ENCODE measurements at regions not wholly inside any gene's neighbourhood (a gene's known extent, or its start where the extent isn't known, plus 50 kb on each side); places are given as distances from the start of the nearest gene placed in this dataset.
"Not testable (repeated sequence)": the region's sequence is repeated elsewhere in the genome, so short reads cannot be mapped to it uniquely, and the experiment has no call there.

- no peaks in the 10 kb centered on the region for H4K20me1 ChIP-seq (ENCODE audit: insufficient read depth, low read length)
- H3K9me3 ChIP-seq (ENCODE audit: low read length), result peaks cover 3% of the 10 kb centered on the region; the same call in 1 of the 2 replicates
- FAIRE-seq, result no peak
- H3K79me2 ChIP-seq (ENCODE audit: insufficient read depth, low read length), result no peaks in the 10 kb centered on the region
- no peak overlapping the region for H3K4me3 ChIP-seq (replicated peaks in 1 of 3; ENCODE audit: insufficient read depth in 1 of 3, low read depth in 2 of 3, low read length in 3 of 3)
- in situ Hi-C loops (cut with HindIII; ENCODE audit: extremely low pct_ligation_motif_present, low pct_unique_long_range_greater_than_20kb), result no loop called here
- no peak overlapping the region for H3K4me2 ChIP-seq (ENCODE audit: low read depth, low read length)
- no peak overlapping the region for H2AFZ ChIP-seq (ENCODE audit: low read length)
- CTCF ChIA-PET (ENCODE audit: low intra/inter-chr PET ratio, low total read pairs), result no interaction called here
- peak; percentile 92 for TF ChIP-seq ZNF317 (CRISPR knock-in tag; IDR thresholded peaks at IDR 0.05)
- no peak for TF ChIP-seq MED1 (CRISPR knock-in tag; IDR thresholded peaks at IDR 0.05)
- DNase-seq (ENCODE audit: low spot score), result no peak
- POLR2A ChIA-PET, result no interaction called here
- H3K9ac ChIP-seq (ENCODE audit: insufficient read depth, low read depth, low read length), result no peak overlapping the region
- H3K36me3 ChIP-seq (replicated peaks in 1 of 2; ENCODE audit: control insufficient read depth in 1 of 2, insufficient read depth in 2 of 2, low read length in 2 of 2), result no peaks in the 10 kb centered on the region
- 2% methylated on average over 1 of the region's 1 CpG for WGBS (ENCODE audit: low lambda C conversion rate)
- no peak overlapping the region for H3K27ac ChIP-seq (ENCODE audit: extremely low read length, insufficient read depth, low read length)
- H3K27me3 ChIP-seq (ENCODE audit: control insufficient read depth in 1 of 2, insufficient read depth in 2 of 2, low read length in 2 of 2), result no peaks in the 10 kb centered on the region
- H3K4me1 ChIP-seq (ENCODE audit: insufficient read depth, low read length), result no peaks in the 10 kb centered on the region
- no TSS peak for BruUV-seq (replicated peaks)
- intact Hi-C loops (cut with micrococcal nuclease; ENCODE audit: unreplicated experiment), result no loop called here
- no peak for ATAC-seq
Observed at GRCh38 chr2:129408570-129408969, 570.9 kb upstream of the RAB6C start.

GRCh38 chr2:129417041-129417440, 562.4 kb upstream of the RAB6C start:
- CTCF ChIA-PET (ENCODE audit: low intra/inter-chr PET ratio, low total read pairs); BruUV-seq (replicated peaks); DNase-seq (ENCODE audit: low spot score); in situ Hi-C loops (cut with HindIII; ENCODE audit: extremely low pct_ligation_motif_present, low pct_unique_long_range_greater_than_20kb); FAIRE-seq; H3K9me3 ChIP-seq (ENCODE audit: low read length); H3K4me3 ChIP-seq (replicated peaks in 1 of 3; ENCODE audit: insufficient read depth in 1 of 3, low read depth in 2 of 3, low read length in 3 of 3); H2AFZ ChIP-seq (ENCODE audit: low read length); H3K4me1 ChIP-seq (ENCODE audit: insufficient read depth, low read length); H3K79me2 ChIP-seq (ENCODE audit: insufficient read depth, low read length); H3K9ac ChIP-seq (ENCODE audit: insufficient read depth, low read depth, low read length); ATAC-seq; POLR2A ChIA-PET; H3K36me3 ChIP-seq (replicated peaks in 1 of 2; ENCODE audit: control insufficient read depth in 1 of 2, insufficient read depth in 2 of 2, low read length in 2 of 2); H3K4me2 ChIP-seq (ENCODE audit: low read depth, low read length); H4K20me1 ChIP-seq (ENCODE audit: insufficient read depth, low read length); H3K27me3 ChIP-seq (ENCODE audit: control insufficient read depth in 1 of 2, insufficient read depth in 2 of 2, low read length in 2 of 2); H3K27ac ChIP-seq (ENCODE audit: extremely low read length, insufficient read depth, low read length); intact Hi-C loops (cut with micrococcal nuclease; ENCODE audit: unreplicated experiment): not testable (repeated sequence)
- WGBS (ENCODE audit: low lambda C conversion rate), result 84% methylated on average over 12 of the region's 24 CpGs

- FAIRE-seq (no peak), ATAC-seq (no peak), DNase-seq (ENCODE audit: low spot score) (no peak)
- 0% methylated on average over 1 of the region's 1 CpG for WGBS (ENCODE audit: low lambda C conversion rate)
- TF ChIP-seq ZNF777 (CRISPR knock-in tag; IDR thresholded peaks at IDR 0.05) (no peak), CSRNP1 (CRISPR knock-in tag; IDR thresholded peaks at IDR 0.05) (no peak)
- intact Hi-C loops (cut with micrococcal nuclease; ENCODE audit: unreplicated experiment), result no loop called here
- Histone ChIP-seq H3K9ac (ENCODE audit: insufficient read depth, low read depth, low read length) (no peak overlapping the region), H3K4me2 (ENCODE audit: low read depth, low read length) (no peak overlapping the region), H3K79me2 (ENCODE audit: insufficient read depth, low read length) (no peaks in the 10 kb centered on the region), H3K4me1 (ENCODE audit: insufficient read depth, low read length) (no peaks in the 10 kb centered on the region), H3K9me3 (ENCODE audit: low read length) (no peaks in the 10 kb centered on the region), H3K36me3 (replicated peaks in 1 of 2; ENCODE audit: control insufficient read depth in 1 of 2, insufficient read depth in 2 of 2, low read length in 2 of 2) (no peaks in the 10 kb centered on the region), H3K27me3 (ENCODE audit: control insufficient read depth in 1 of 2, insufficient read depth in 2 of 2, low read length in 2 of 2) (no peaks in the 10 kb centered on the region; a peak in 1 of 5 replicates), H2AFZ (ENCODE audit: low read length) (no peak overlapping the region), H3K27ac (ENCODE audit: extremely low read length, insufficient read depth, low read length) (no peak overlapping the region), H4K20me1 (ENCODE audit: insufficient read depth, low read length) (no peaks in the 10 kb centered on the region; the same call in 1 of the 2 replicates), H3K4me3 (replicated peaks in 1 of 3; ENCODE audit: insufficient read depth in 1 of 3, low read depth in 2 of 3, low read length in 3 of 3) (no peak overlapping the region)
- ChIA-PET POLR2A (no interaction called here), CTCF (ENCODE audit: low intra/inter-chr PET ratio, low total read pairs) (no interaction called here)
- BruUV-seq (replicated peaks), result no TSS peak
- in situ Hi-C loops (cut with HindIII; ENCODE audit: extremely low pct_ligation_motif_present, low pct_unique_long_range_greater_than_20kb), result no loop called here
Observed at GRCh38 chr2:129422028-129422427, 557.4 kb upstream of the RAB6C start.
